Smooth muscle cell (in vitro differentiated cells): ENCODE measurements at regions not wholly inside any gene's neighbourhood (a gene's known extent, or its start where the extent isn't known, plus 50 kb on each side); places are given as distances from the start of the nearest gene placed in this dataset.

Source experiments
- DNase-seq: peaks from one replicate; lab custom pipeline; 2025; ENCODE audit not compliant: unreplicated experiment; lab: John Stamatoyannopoulos, UW
- H2AFZ ChIP-seq: fragments of 200-600 bp; sonication (generic); 2 replicates; pipeline ENCODE4 v1.6.0; 2016; ENCODE audit warnings: antibody characterized with exemption, low read depth, mild to moderate bottlenecking
- H3F3A ChIP-seq: fragments of 200-600 bp; sonication (generic); 2 replicates; pipeline ENCODE4 v1.6.0; 2017; ENCODE audit warnings: antibody characterized with exemption, low read depth
- H3K27ac ChIP-seq: fragments of 200-600 bp; sonication (generic); 2 replicates; pipeline ENCODE4 v1.5.1; 2016; ENCODE audit warnings: low read depth, mild to moderate bottlenecking
- H3K27me3 ChIP-seq: fragments of 200-600 bp; sonication (generic); 2 replicates; pipeline ENCODE4 v1.6.1; 2016; ENCODE audit warnings: low read depth, mild to moderate bottlenecking
- H3K36me3 ChIP-seq: fragments of 200-600 bp; sonication (generic); 2 replicates; pipeline ENCODE4 v1.5.1; 2016; ENCODE audit warnings: low read depth
- H3K4me1 ChIP-seq: fragments of 200-600 bp; sonication (generic); 2 replicates; pipeline ENCODE4 v1.5.1; 2016; ENCODE audit warnings: low read depth
- H3K4me2 ChIP-seq: fragments of 200-600 bp; sonication (generic); 2 replicates; pipeline ENCODE4 v1.6.0; 2016; ENCODE audit warnings: mild to moderate bottlenecking
- H3K4me3 ChIP-seq: fragments of 200-600 bp; sonication (generic); 2 replicates; pipeline ENCODE4 v1.5.1; 2016; ENCODE audit warnings: mild to moderate bottlenecking
- H3K79me2 ChIP-seq: fragments of 200-600 bp; sonication (generic); 2 replicates; pipeline ENCODE4 v1.6.0; 2016; ENCODE audit warnings: low read depth, mild to moderate bottlenecking
- H3K9ac ChIP-seq: fragments of 200-600 bp; sonication (generic); 2 replicates; pipeline ENCODE4 v1.6.0; 2016; ENCODE audit warnings: low read depth
- H3K9me3 ChIP-seq: fragments of 200-600 bp; sonication (generic); replicated peaks from 2 replicates; pipeline ENCODE4 v1.5.1; 2016; ENCODE audit warnings: low read depth
- H4K20me1 ChIP-seq: fragments of 200-600 bp; sonication (generic); 2 replicates; pipeline ENCODE4 v1.6.0; 2016; ENCODE audit warnings: low read depth
- WGBS: methylation state at CpG from one replicate; pipeline ENCODE4 v1.1.7; 2016; ENCODE audit warnings: low lambda C conversion rate; 5-methylcytosine and 5-hydroxymethylcytosine counted together
- TF ChIP-seq, protein P1 (sequence below): fragments of 200-600 bp; sonication (generic); IDR thresholded peaks from 2 replicates; pipeline ENCODE4 v1.5.1; 2017; ENCODE audit warnings: borderline replicate concordance, mild to moderate bottlenecking, antibody characterized with exemption; ENCODE audit not compliant: insufficient read depth, poor library complexity, severe bottlenecking

DNA sequence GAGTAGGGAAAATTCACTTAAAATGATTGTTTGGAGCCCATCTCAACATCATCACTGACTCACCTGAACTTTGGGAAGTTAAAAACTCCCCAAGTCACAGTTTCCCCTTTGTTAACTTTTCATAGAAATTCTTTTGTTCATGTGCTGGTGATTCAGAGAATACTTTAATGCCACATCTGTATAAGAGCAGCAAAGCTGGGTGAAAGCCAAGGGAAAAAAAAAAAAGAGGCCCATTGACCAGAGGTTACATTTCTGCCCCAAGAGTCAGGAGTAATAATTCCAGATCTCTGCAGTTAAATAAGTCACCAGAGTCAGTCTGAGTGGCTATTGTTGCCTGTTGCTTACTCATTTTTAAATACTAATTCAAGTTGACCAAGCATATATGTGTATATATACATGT lies 136.4 kb upstream of the LGR5 start:
- no peaks in the 10 kb centered on the region for H3K79me2 ChIP-seq
- H3K27me3 ChIP-seq = no peaks in the 10 kb centered on the region
- no peak overlapping the region for H3K4me3 ChIP-seq
- DNase-seq = no peak
- H3F3A ChIP-seq = no peaks in the 10 kb centered on the region
- H3K36me3 ChIP-seq = no peaks in the 10 kb centered on the region
- no peaks in the 10 kb centered on the region for H4K20me1 ChIP-seq
- no peak overlapping the region for H3K9ac ChIP-seq
- H3K27ac ChIP-seq = peak overlapping the region; percentile 26
- no peak overlapping the region for H2AFZ ChIP-seq
- no peak overlapping the region for H3K4me2 ChIP-seq
- no peaks in the 10 kb centered on the region for H3K4me1 ChIP-seq
- no peaks in the 10 kb centered on the region for H3K9me3 ChIP-seq
- TF ChIP-seq, protein P1, sequence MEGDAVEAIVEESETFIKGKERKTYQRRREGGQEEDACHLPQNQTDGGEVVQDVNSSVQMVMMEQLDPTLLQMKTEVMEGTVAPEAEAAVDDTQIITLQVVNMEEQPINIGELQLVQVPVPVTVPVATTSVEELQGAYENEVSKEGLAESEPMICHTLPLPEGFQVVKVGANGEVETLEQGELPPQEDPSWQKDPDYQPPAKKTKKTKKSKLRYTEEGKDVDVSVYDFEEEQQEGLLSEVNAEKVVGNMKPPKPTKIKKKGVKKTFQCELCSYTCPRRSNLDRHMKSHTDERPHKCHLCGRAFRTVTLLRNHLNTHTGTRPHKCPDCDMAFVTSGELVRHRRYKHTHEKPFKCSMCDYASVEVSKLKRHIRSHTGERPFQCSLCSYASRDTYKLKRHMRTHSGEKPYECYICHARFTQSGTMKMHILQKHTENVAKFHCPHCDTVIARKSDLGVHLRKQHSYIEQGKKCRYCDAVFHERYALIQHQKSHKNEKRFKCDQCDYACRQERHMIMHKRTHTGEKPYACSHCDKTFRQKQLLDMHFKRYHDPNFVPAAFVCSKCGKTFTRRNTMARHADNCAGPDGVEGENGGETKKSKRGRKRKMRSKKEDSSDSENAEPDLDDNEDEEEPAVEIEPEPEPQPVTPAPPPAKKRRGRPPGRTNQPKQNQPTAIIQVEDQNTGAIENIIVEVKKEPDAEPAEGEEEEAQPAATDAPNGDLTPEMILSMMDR = no peak

DNA sequence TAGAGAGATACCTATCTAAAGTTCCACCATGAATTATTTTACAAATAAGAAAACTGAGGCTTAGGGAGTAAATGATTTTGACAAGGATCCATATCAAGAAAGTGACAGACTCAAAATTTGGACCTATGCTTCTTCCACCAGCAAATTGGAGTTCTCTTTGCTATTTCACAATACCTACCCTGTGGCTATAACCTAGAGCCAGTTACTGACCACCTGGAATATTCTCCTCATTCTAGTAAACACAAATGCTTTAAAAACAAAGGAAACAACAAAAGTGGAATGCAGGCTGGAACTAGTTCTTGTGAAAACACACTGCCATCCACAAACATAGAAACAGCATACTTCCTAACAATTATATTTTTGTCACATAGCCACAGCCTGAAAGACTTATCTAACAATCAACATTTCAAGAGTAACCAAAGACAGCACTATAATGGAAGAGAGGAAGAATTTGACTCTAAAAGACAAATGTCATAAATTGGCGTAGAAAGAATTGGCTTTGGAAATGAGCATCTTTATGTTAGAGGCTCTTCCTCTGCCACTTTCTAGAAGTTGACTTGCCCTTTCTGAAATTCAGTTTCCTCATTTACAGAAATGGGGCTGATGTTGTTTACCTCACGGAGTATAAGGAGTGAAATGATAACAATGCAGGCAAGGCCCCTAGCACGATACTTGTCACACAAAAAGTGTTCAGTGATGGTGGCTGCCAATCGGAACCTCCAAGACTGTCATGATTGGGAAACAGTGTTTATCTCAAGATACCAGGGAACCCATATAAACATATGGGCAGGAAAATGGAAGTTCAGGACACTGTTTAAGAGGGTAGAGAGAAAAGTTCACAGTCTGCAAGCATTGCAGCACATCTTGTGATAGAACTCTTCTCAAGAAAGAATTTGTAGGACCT lies 138.6 kb upstream of the LGR5 start:
- H3F3A ChIP-seq = no peaks in the 10 kb centered on the region
- DNase-seq = no peak
- no peak overlapping the region for H3K4me3 ChIP-seq
- H3K4me1 ChIP-seq = no peaks in the 10 kb centered on the region
- H3K27ac ChIP-seq = no peak overlapping the region
- H3K9me3 ChIP-seq = no peaks in the 10 kb centered on the region
- H3K27me3 ChIP-seq = no peaks in the 10 kb centered on the region
- H3K4me2 ChIP-seq = no peak overlapping the region
- no peaks in the 10 kb centered on the region for H3K36me3 ChIP-seq
- H3K79me2 ChIP-seq = no peaks in the 10 kb centered on the region
- 96% methylated on average over 4 of the region's 4 CpGs for WGBS
- no peak overlapping the region for H3K9ac ChIP-seq
- H4K20me1 ChIP-seq = no peaks in the 10 kb centered on the region
- TF ChIP-seq, protein P1 = no peak
- no peak overlapping the region for H2AFZ ChIP-seq

DNA sequence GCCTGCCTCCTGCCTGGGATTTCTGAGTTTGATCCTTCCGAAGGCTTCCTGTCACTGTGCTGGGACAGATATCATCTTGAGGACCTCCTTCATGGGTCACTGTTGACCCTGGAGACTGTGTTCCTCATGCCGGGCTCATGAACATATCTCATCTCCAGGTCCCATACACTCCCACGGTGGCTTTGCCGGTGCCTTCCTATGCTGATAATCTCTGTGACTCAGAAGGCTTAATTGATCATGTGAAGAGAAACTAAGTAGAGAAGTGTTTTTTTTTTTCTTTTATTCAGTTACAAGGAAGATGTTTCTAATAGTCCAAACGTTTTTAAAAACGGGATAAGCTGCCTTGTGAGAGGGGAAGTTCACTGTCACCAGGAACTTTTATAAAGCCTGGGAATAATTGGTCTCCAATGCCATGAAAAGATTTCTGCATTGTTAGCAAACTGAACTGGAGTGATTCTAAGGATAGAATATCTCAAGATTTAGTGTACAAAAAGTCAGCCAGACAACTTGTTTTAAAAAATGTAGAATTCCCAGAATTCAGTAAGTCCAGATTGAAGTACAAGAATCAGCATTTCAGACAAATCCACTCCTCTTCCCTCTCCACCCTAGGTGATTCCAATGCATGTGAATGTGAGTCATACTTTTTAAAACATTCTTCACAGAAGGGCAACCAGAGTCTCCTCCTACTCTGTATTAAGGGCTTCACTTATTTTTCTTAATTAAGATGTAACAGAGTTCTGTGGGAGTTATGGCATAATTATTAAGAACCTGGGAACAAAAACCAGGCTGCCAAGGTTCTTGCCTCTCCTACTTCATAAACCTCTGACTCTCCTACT lies 139.8 kb upstream of the LGR5 start:
- no peaks in the 10 kb centered on the region for H3F3A ChIP-seq
- WGBS = 55% methylated on average over 6 of the region's 6 CpGs
- no peaks in the 10 kb centered on the region for H3K36me3 ChIP-seq
- DNase-seq = no peak
- no peak overlapping the region for H3K4me2 ChIP-seq
- no peaks in the 10 kb centered on the region for H3K27me3 ChIP-seq
- no peaks in the 10 kb centered on the region for H4K20me1 ChIP-seq
- TF ChIP-seq, protein P1 = no peak
- H3K79me2 ChIP-seq = no peaks in the 10 kb centered on the region
- no peak overlapping the region for H2AFZ ChIP-seq
- no peaks in the 10 kb centered on the region for H3K4me1 ChIP-seq
- H3K4me3 ChIP-seq = no peak overlapping the region
- H3K9ac ChIP-seq = no peak overlapping the region
- H3K27ac ChIP-seq = peak overlapping the region; percentile 49
- no peaks in the 10 kb centered on the region for H3K9me3 ChIP-seq
